Transverse colon (tissue), 3 donors: ENCODE measurements at regions not wholly inside any gene's neighbourhood (a gene's known extent, or its start where the extent isn't known, plus 50 kb on each side); places are given as distances from the start of the nearest gene placed in this dataset.

ENCODE experiments used
- CTCF ChIP-seq, 5 experiments: fragments of 200-600 bp in 3 of 5; fragments of 450-650 bp in 2 of 5; sonication (generic) in 3 of 5; IDR thresholded peaks; 1 replicate in 2 of 5; 2 replicates in 3 of 5; pipeline ENCODE4 v1.5.1; 2016 to 2017; ENCODE audit warnings: antibody characterized with exemption in 5 of 5, inconsistent platforms in 3 of 5, mild to moderate bottlenecking in 2 of 5, moderate library complexity in 1 of 5
- EP300 ChIP-seq: sonication (generic); formaldehyde crosslinking; IDR thresholded peaks from one replicate; pipeline ENCODE4 v1.6.1; 2017; ENCODE audit warnings: antibody characterized with exemption, low read depth
- POLR2A ChIP-seq: fragments of 450-650 bp; IDR thresholded peaks from one replicate; pipeline ENCODE4 v1.6.1; 2016; ENCODE audit warnings: antibody characterized with exemption, mild to moderate bottlenecking, moderate library complexity

GRCh38 chr12:77274926-77275325, 209.6 kb upstream of the E2F7 start:
- TF ChIP-seq CTCF (IDR thresholded peaks at IDR 0.05), result no peak
- TF ChIP-seq EP300, result no peak
- TF ChIP-seq POLR2A, result no peak
